ENCODE measurements at regions not wholly inside any gene's neighbourhood (a gene's known extent, or its start where the extent isn't known, plus 50 kb on each side); places are given as distances from the start of the nearest gene placed in this dataset.
"Not testable (repeated sequence)": the region's sequence is repeated elsewhere in the genome, so short reads cannot be mapped to it uniquely, and the experiment has no call there.

DNA sequence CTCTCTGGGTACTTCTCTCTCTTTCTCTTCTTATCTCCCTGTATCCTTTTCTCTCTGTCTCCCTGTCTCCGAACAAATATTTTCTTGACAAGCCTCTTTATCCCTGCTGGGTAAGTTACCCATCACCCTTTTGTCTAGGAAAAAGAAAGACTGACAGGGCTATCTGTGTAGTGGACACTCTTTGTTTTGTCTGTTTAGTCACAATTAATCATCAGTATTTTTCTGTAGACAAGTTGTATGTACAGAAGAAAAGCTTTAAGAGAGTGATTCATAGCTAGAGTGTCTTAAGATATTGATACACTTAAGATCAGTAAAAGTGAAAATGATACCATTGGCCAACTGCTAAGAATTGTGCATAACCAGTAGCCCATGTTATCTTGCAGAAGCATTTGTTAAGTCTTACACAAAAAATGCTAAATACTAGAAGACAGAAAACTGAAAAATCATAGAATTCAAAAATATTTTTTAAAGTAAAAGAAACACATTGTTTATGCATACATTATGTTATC, 1043.8 kb upstream of the EDIL3 start:
- H3K4me1 Mint-ChIP-seq: no peaks in the 10 kb centered on the region
- H3K4me1 ChIP-seq (ENCODE audit: control insufficient read depth, insufficient read depth, low read length): no peaks in the 10 kb centered on the region
- no peaks in the 10 kb centered on the region for H3K27me3 Mint-ChIP-seq (ENCODE audit: insufficient read depth)
- no peaks in the 10 kb centered on the region for H3K27me3 ChIP-seq (ENCODE audit: control insufficient read depth, insufficient read depth, low read length, poor library complexity, severe bottlenecking)
- WGBS, 2 experiments (ENCODE audit: insufficient coverage in 1 of 2, insufficient read length in 1 of 2): 100% methylated on average over 1 of the region's 1 CpG; no CpG with 5 or more reads in 1 of the 2 experiments
- no peak overlapping the region for H3K4me3 Mint-ChIP-seq
- H3K9me3 Mint-ChIP-seq: peaks cover 23% of the 10 kb centered on the region
- no peak for DNase-seq
- H3K36me3 ChIP-seq (ENCODE audit: control insufficient read depth, insufficient read depth, low read length): no peaks in the 10 kb centered on the region
- H3K4me3 ChIP-seq (ENCODE audit: low read length): no peak overlapping the region
- TF ChIP-seq, protein P1, sequence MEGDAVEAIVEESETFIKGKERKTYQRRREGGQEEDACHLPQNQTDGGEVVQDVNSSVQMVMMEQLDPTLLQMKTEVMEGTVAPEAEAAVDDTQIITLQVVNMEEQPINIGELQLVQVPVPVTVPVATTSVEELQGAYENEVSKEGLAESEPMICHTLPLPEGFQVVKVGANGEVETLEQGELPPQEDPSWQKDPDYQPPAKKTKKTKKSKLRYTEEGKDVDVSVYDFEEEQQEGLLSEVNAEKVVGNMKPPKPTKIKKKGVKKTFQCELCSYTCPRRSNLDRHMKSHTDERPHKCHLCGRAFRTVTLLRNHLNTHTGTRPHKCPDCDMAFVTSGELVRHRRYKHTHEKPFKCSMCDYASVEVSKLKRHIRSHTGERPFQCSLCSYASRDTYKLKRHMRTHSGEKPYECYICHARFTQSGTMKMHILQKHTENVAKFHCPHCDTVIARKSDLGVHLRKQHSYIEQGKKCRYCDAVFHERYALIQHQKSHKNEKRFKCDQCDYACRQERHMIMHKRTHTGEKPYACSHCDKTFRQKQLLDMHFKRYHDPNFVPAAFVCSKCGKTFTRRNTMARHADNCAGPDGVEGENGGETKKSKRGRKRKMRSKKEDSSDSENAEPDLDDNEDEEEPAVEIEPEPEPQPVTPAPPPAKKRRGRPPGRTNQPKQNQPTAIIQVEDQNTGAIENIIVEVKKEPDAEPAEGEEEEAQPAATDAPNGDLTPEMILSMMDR (conservative IDR thresholded peaks at IDR 0.05): no peak
- H3K27ac Mint-ChIP-seq: no peak overlapping the region
- H3K27ac ChIP-seq (ENCODE audit: low read depth, low read length): no peak overlapping the region
- H3K36me3 Mint-ChIP-seq (ENCODE audit: low read depth): no peaks in the 10 kb centered on the region
- H3K9ac ChIP-seq (ENCODE audit: extremely low read depth, low read length, poor library complexity, severe bottlenecking): no peak overlapping the region
- H3K9me3 ChIP-seq (ENCODE audit: control insufficient read depth, low read length): peaks cover 14% of the 10 kb centered on the region

DNA sequence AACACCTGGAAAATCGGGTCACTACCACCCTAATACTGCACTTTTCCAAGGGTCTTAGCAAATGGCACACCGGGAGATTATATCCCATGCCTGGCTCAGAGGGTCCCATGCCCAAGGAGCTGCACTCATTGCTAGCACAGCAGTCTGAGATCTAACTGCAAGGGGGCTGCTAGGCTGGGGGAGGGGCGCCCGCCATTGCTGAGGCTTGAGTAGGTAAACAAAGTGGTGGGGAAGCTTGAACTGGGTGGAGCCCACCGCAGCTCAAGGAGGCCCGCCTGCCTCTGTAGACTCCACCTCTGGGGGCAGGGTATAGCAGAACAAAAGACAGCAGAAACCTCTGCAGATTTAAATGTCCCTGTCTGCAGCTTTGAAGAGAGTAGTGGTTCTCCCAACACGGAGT, 1047.0 kb upstream of the EDIL3 start:
- H3K36me3 Mint-ChIP-seq (ENCODE audit: low read depth); H3K27ac Mint-ChIP-seq: not testable (repeated sequence)
- peaks cover 27% of the 10 kb centered on the region for H3K9me3 Mint-ChIP-seq

GRCh38 chr5:85441156-85441555, 1056.5 kb upstream of the EDIL3 start:
- WGBS, 2 experiments (ENCODE audit: insufficient coverage in 1 of 2, insufficient read length in 1 of 2): 87 to 97% methylated on average over 3 of the region's 3 CpGs
- no peaks in the 10 kb centered on the region for H3K36me3 ChIP-seq (ENCODE audit: control insufficient read depth, insufficient read depth, low read length)
- H3K4me3 Mint-ChIP-seq: no peak overlapping the region

More for the DNA sequence above, 1047.0 kb upstream of the EDIL3 start:
- WGBS, 2 experiments (ENCODE audit: insufficient coverage in 1 of 2, insufficient read length in 1 of 2): 80 to 90% methylated on average over 5 to 7 of the region's 7 CpGs
- H3K4me1 Mint-ChIP-seq; H3K4me1 ChIP-seq (ENCODE audit: control insufficient read depth, insufficient read depth, low read length); DNase-seq; H3K36me3 ChIP-seq (ENCODE audit: control insufficient read depth, insufficient read depth, low read length); H3K4me3 Mint-ChIP-seq; H3K27me3 ChIP-seq (ENCODE audit: control insufficient read depth, insufficient read depth, low read length, poor library complexity, severe bottlenecking); H3K4me3 ChIP-seq (ENCODE audit: low read length); H3K27me3 Mint-ChIP-seq (ENCODE audit: insufficient read depth); H3K9ac ChIP-seq (ENCODE audit: extremely low read depth, low read length, poor library complexity, severe bottlenecking); H3K27ac ChIP-seq (ENCODE audit: low read depth, low read length): not testable (repeated sequence)
- peaks cover 14% of the 10 kb centered on the region for H3K9me3 ChIP-seq (ENCODE audit: control insufficient read depth, low read length)

More at GRCh38 chr5:85441156-85441555, 1056.5 kb upstream of the EDIL3 start:
- no peaks in the 10 kb centered on the region for H3K36me3 Mint-ChIP-seq (ENCODE audit: low read depth)
- H3K9me3 Mint-ChIP-seq: no peaks in the 10 kb centered on the region
- no peaks in the 10 kb centered on the region for H3K27me3 ChIP-seq (ENCODE audit: control insufficient read depth, insufficient read depth, low read length, poor library complexity, severe bottlenecking)
- no peak overlapping the region for H3K27ac ChIP-seq (ENCODE audit: low read depth, low read length)
- no peaks in the 10 kb centered on the region for H3K4me1 Mint-ChIP-seq
- DNase-seq: no peak
- no peaks in the 10 kb centered on the region for H3K27me3 Mint-ChIP-seq (ENCODE audit: insufficient read depth)
- no peaks in the 10 kb centered on the region for H3K9me3 ChIP-seq (ENCODE audit: control insufficient read depth, low read length)
- no peak overlapping the region for H3K27ac Mint-ChIP-seq
- H3K4me1 ChIP-seq (ENCODE audit: control insufficient read depth, insufficient read depth, low read length): no peaks in the 10 kb centered on the region
- H3K9ac ChIP-seq (ENCODE audit: extremely low read depth, low read length, poor library complexity, severe bottlenecking): no peak overlapping the region
- H3K4me3 ChIP-seq (ENCODE audit: low read length): no peak overlapping the region
- TF ChIP-seq, protein P1 (conservative IDR thresholded peaks at IDR 0.05): no peak
